ENCODE measurements at regions not wholly inside any gene's neighbourhood (a gene's known extent, or its start where the extent isn't known, plus 50 kb on each side); places are given as distances from the start of the nearest gene placed in this dataset.

DNA sequence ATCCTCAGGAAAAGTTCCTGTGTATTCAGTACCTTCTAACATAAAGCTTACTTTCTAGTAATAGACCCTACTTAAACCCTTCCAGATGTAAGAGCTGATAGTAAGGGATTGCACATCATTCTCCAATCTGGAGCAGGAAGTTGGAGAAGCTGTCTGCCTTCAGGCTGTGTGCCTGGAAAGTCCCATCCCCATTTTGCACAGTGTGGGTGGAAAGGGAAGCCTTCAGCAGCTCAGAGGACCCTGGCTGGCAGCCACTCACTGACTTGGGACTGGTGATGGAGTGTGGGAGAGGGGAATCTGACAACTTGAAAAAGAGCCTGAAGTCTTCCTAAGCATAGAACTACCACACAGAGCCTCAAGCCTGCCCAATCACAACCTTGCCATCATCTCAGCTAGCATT lies 164.1 kb upstream of the ADO start:
- ChIA-PET CTCF (interaction anchor here (0.8 to 1.4 kb wide), 3 partner anchors 9 to 178 kb away, joined by 3 read pairs; no protein-coding TSS in a partner anchor), POLR2A (no interaction called here)
- Histone ChIP-seq H3K9ac (replicated peaks; ENCODE audit: extremely low read depth, insufficient read depth, low read length) (no peak overlapping the region), H3K27me3 (ENCODE audit: control insufficient read depth in 2 of 2, insufficient read depth in 2 of 2, low read length in 2 of 2) (no peaks in the 10 kb centered on the region), H4K20me1 (replicated peaks; ENCODE audit: control insufficient read depth, extremely low read depth, insufficient read depth, low read length) (no peaks in the 10 kb centered on the region), H3K36me3 (ENCODE audit: control insufficient read depth in 2 of 2, extremely low read depth in 1 of 2, insufficient read depth in 2 of 2, low read length in 2 of 2) (no peaks in the 10 kb centered on the region), H3K4me1 (ENCODE audit: control insufficient read depth, extremely low read depth, insufficient read depth, low read length) (peaks cover 5% of the 10 kb centered on the region), H3K79me2 (ENCODE audit: control insufficient read depth, insufficient read depth, low read length) (no peaks in the 10 kb centered on the region), H3K27ac (ENCODE audit: insufficient read depth, low read depth, low read length) (no peak overlapping the region), H3K4me3 (replicated peaks in 1 of 3; ENCODE audit: insufficient read depth in 1 of 3, low read depth in 1 of 3, low read length in 3 of 3) (no peak overlapping the region), H3K9me3 (replicated peaks; ENCODE audit: control insufficient read depth, insufficient read depth, low read length) (no peaks in the 10 kb centered on the region), H2AFZ (ENCODE audit: low read depth, low read length) (no peak overlapping the region), H3K4me2 (ENCODE audit: insufficient read depth, low read length) (no peak overlapping the region), H3K9me1 (replicated peaks; ENCODE audit: control insufficient read depth, extremely low read depth, insufficient read depth, low read length) (no peaks in the 10 kb centered on the region)
- intact Hi-C loops (cut with micrococcal nuclease) = no loop called here
- dilution Hi-C loops (cut with MboI; ENCODE audit: extremely low pct_ligation_motif_present, low sequenced_read_pairs) = no loop called here
- no TSS peak for BruUV-seq (replicated peaks)
- TF ChIP-seq, protein P1, sequence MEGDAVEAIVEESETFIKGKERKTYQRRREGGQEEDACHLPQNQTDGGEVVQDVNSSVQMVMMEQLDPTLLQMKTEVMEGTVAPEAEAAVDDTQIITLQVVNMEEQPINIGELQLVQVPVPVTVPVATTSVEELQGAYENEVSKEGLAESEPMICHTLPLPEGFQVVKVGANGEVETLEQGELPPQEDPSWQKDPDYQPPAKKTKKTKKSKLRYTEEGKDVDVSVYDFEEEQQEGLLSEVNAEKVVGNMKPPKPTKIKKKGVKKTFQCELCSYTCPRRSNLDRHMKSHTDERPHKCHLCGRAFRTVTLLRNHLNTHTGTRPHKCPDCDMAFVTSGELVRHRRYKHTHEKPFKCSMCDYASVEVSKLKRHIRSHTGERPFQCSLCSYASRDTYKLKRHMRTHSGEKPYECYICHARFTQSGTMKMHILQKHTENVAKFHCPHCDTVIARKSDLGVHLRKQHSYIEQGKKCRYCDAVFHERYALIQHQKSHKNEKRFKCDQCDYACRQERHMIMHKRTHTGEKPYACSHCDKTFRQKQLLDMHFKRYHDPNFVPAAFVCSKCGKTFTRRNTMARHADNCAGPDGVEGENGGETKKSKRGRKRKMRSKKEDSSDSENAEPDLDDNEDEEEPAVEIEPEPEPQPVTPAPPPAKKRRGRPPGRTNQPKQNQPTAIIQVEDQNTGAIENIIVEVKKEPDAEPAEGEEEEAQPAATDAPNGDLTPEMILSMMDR (IDR thresholded peaks at IDR 0.05; ENCODE audit: extremely low read depth in 1 of 2, insufficient read depth in 1 of 2, low read depth in 1 of 2, low read length in 2 of 2) = no peak
- TF ChIP-seq EZH2 (IDR thresholded peaks at IDR 0.05; ENCODE audit: borderline replicate concordance, low read depth, low read length, severe bottlenecking) = no peak
- TF ChIP-seq GATA2 (IDR thresholded peaks at IDR 0.05; ENCODE audit: insufficient read depth, insufficient read length, low read depth, low read length) = no peak
- no peak for TF ChIP-seq MYC (IDR thresholded peaks at IDR 0.05; ENCODE audit: low read depth, low read length)
- TF ChIP-seq JUN (IDR thresholded peaks at IDR 0.05; ENCODE audit: borderline replicate concordance, insufficient read depth, insufficient read length, low read depth) = no peak
- TF ChIP-seq FOS (IDR thresholded peaks at IDR 0.05; ENCODE audit: borderline replicate concordance, insufficient read depth, low read length) = no peak
- TF ChIP-seq, protein P2, sequence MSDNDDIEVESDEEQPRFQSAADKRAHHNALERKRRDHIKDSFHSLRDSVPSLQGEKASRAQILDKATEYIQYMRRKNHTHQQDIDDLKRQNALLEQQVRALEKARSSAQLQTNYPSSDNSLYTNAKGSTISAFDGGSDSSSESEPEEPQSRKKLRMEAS (IDR thresholded peaks at IDR 0.05; ENCODE audit: insufficient read depth, insufficient read length) = no peak
- no peak for TF ChIP-seq POLR2AphosphoS5 (IDR thresholded peaks at IDR 0.05; ENCODE audit: insufficient read depth, low read depth, low read length)
- no peak for TF ChIP-seq POLR2A (IDR thresholded peaks at IDR 0.05; ENCODE audit: low read depth, low read length)
- no peak for FAIRE-seq
- DNase-seq (ENCODE audit: low read depth, low spot score) = no peak
